Suppressor macrophage treated with lipopolysaccharide for 4 hours (primary cell): ENCODE measurements at regions not wholly inside any gene's neighbourhood (a gene's known extent, or its start where the extent isn't known, plus 50 kb on each side); places are given as distances from the start of the nearest gene placed in this dataset.
"Not testable (repeated sequence)": the region's sequence is repeated elsewhere in the genome, so short reads cannot be mapped to it uniquely, and the experiment has no call there.

Experiments
- DNase-seq: peaks from one replicate; pipeline ENCODE4 v3.0.0-alpha.2; 2020

DNA sequence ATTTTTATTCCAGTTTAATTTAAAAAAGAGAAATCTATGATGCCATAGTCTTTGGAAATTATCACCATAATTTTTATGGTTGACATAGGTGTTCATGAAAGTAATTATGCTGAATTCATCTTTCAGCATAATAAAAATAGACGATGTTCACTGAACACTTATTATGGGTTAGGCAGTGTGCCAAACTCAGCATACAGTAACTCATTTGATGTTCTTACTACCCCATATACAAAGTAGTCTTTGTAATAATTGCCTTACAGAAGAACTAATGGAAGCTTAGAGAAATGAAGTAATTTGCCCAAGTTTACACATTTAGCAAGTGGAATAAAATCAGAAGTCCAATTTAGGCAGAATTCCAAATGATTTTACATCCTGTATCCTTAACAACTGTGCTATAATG lies 852.2 kb upstream of the GOT2 start:
- DNase-seq, result no peak

DNA sequence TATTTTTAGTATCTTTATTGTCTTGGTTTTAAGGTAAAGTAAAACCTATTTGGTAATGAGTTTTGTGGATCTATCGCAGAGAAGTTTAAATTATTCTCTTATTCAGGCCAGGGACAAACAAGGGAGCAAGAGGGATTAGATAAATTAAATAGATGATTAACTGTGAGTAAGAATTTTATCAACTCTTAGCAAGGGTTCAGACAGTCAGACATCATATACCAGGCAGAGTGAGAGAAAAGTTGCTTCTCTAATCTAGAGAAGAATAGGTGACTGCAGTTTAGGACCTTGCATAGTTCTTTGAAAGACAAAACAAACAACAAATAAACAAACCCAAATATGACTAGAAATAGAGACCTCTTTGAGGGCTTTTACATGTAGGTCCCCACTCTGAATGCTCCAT lies 840.2 kb upstream of the GOT2 start:
- DNase-seq, result no peak

DNA sequence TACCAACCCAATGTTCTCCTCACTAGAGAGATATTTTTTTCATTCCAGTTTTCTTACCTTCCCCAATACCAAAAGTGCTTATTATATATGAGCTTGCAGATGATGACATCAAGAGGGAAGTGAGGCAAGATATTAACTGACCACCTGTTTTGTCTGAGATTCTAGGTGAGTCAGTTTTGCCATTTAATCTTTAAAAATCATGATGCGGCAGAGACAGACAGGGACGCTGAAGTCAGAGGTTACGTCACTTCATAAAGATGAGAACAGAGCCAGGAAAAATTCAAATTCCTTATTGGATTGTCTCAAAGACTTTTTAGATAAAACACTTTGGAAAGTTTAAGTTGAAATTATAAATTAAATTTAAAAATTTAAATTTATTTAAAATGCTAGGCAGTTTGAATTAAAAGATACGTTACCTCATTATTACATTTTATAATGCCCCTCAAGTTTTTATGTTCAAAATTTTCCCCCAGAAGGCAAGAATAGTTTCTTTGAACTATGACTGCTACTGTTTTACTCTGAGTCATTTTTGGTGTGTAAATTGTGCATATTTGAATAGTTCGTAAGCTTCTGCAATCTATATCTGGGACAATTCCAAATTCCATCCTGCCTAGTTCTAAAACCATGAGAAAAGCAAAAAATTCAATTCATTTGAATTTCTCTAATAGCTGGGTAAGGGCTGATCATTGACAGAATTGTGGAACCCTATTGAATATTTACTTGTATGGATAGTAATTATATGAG lies 839.6 kb upstream of the GOT2 start:
- no peak for DNase-seq

DNA sequence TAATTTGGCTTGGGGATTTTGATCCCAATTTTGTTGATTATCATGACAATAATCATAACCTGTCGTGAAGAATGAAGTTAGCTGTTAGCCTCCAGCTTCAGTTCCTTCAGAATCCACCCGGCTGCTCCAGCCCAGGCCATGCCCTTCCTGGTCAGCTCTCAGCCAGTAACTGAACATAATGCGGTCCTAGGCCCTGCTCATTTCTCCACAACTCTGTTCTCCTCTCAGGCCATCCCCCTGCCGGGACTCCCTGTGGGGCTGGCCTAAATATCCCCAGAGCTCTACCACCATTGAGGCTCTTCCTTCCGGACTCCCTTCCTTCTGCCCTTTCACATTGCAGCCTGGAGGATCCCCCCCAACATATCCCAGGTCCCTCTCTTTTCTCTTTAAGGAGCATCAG lies 833.4 kb upstream of the GOT2 start:
- DNase-seq, result no peak

DNA sequence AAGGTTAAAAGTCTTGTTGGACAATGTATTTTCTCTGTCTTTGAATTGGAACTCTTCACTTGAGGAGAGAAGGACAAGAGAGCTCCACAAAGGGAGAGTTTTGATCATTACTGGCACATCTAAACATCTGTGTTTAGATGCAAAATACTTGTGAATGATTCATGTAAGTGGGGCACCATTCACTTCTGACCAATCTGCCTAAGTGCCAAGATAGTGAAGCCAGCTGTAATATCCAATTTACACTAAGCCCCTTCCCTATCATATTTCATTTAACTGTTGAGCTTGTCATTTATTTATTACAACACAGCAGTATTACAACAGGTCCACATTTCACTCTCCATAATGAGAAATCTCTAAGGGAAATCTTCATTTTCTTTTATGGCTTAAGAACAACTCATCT lies 832.3 kb upstream of the GOT2 start:
- DNase-seq, result no peak

DNA sequence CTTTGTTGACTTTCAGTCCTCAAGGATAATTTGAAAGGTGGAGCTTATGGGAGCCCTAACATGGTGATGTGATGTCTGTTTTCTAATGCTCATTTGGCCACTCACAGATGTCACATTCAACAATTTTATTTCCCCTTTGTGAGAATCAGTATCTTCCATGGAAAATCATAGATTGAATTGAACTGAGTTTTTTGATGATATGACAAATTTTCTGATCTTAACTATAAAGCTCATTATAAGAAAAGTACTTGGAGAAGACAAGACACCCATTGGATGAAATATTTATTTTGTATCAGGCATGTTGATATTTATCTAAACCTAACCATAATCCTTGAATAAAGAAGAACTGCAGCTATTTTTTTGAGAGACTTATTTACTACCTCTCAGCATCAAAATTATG lies 824.6 kb upstream of the GOT2 start:
- no peak for DNase-seq

DNA sequence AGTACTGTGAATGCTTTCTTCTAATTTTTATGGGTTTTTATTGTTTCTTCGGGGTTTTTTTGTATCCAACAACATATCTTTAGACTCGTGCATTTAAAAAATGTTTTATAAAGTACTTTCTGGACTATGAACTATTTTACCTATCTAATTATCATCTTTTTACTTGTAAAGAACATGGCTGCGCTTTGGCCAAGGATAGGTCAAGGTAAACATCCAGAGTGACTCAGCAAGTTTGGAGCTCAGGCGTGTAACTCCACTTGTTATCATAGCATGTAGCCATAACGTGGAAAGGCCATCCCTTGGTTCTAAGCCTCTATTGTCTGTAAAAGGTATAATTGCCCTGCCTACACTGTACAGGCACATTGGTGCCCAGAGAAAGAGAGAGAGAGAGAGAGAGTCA lies 818.0 kb upstream of the GOT2 start:
- DNase-seq, result no peak

DNA sequence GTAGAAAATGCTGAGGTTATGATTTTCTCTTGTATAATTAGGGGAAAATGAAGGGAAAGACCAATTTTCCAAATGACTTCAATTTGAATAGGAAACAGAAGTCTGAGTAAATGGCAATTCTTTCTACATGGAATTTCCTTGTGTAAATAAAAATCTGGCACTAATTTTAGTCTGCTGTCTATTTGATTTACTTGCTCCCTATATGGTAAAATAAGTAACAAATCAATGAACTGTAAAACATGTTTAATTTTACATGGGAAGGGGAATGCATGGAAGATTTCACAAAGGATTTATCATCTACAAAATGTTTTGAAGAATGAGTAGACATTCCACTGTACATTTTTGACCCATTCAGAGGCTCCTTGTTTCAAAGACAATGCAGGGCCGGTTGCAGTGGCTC lies 811.6 kb upstream of the GOT2 start:
- no peak for DNase-seq

DNA sequence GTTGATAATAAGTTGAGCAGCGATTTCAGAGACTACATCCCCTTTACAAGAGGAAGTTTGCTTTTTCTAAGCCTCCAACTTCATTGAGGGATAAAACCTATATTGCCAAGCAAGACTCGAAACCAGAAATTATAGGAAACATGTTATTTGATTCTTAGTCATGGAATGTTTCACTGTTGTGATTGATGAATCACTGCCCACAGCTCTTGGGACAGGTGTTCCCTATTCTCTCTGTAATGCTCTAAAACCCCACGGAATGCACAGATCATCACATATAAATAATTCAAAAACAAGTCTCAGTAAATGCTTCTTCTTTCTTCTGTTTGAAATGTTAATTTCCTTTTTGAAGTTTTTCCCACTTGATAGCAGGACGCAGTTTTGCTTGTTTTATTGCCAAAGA lies 809.5 kb upstream of the GOT2 start:
- DNase-seq, result no peak

DNA sequence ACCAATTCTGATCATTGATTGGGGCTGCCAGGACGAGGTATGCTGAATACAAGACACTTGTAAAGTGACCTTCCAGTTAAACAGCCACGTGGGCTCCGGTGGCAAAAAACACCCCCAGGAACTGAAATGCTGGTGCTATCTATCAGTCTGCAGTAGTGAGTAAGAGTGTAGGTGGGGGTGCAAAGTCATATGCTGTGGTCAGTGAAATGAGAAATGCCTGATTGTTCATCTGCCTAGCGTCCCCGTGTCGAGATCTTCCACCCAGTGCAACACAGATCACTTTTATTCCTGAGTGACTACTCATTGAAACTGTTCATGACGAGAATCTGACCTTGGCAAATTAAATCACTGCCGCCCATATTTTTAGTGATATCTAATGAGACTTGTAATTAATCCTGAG lies 806.5 kb upstream of the GOT2 start:
- DNase-seq, result no peak

DNA sequence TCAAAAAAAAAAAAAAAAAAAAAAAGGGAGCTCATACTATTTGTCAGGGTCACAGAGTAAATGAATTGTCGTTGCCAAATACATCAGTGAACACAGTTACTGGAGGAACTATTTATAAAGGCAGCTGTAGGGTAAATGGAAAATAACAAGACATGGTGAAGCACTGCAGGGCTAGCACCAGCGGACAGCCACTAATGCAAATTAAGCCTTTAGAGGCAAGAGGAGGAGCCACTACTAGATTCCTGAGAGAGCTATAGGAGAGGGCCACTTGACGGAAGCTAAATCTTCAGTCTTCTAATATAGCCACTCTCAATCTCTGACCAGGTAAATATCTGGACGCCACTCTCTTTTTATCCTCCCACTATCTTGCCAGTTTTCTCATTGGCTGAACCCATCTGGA lies 801.2 kb upstream of the GOT2 start:
- no peak for DNase-seq

DNA sequence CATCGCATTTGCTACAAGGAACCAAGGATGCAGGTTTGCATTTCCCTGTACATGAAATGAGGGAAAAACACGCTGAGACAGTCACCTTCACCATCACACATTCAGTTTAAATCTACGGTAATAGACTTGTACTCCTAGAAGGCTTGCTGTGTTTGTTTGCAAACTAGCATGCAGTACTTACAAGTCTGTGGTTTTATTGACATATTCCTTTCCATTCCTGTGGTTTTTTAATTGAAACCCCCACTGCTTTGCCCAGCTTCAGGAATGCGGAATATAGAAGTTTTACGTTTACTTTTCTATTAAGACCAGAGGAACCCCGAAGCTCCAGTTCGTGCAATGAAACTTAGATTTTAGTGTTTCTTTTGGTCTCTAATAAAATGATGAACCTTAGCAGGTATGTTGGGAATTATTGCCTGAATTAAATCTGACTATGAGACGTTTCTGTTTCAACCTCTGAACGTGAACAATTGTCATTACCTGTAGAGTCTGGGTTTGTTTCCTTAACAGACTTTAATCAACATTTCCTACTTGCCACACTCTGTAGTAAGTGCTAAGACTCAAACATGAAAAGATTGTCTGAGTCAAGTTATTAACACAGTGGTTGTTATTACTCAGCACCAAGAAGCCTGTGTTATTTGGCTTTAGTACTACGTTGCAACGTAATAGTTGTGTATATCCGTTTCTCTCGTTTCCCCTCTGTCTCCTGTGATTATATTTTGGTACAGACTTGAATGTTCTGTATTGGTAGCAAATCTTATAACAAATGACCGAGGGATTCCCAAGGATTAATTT lies 793.3 kb upstream of the GOT2 start:
- no peak for DNase-seq

DNA sequence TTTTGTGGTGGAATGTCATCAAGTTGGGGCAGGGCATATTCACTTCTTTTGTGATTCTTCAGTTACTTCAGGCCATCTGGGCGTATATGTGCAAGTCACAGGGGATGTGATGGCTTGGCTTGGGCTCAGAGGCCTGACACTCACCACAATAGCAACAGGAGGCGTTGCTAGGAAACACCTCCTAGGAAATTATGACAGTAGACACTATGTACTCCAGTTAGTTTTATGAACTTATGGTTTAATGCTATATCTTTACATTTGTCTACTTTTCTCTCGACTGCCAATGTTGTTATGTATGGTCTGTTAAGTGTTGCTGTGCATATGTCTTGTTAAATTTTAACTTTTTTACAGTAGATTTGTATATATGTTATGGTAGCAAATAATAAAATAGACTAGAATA lies 788.7 kb upstream of the GOT2 start:
- DNase-seq, result no peak

DNA sequence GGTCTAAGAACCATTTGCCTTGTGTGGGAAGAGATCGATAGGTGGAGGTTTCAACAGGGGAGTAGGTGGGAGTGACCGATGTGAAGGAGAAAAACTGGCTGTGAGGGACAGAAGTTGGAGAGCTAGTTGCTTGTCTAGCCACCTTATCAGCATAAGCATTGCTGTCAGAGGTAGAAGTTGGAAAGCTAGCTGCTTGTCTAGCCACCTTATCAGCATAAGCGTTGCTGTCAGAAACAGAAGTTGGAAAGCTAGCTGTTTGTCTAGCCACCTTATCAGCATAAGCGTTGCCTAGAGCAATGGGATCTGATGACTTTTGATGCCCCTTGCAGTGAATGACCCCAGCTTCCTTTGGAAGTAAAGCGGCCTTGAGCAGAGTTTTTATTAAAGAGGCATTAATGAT lies 784.6 kb upstream of the GOT2 start:
- DNase-seq, result not testable (repeated sequence)

DNA sequence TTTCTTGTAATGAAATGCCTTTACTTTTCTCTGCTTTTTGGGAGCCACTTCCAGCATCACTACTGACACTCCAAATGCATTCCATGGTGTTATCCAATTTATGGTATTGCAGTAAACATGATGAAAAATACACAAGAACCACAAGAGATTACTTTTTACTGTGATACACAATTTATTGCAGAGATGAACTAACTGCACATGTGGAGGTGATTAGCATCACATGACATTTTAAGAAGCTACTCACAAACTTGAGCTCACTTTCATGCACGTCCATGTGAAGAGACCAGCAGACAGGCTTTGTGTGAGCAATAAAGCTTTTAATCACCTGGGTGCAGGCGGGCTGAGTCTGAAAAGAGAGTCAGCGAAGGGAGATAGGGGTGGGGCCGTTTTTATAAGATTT lies 780.5 kb upstream of the GOT2 start:
- DNase-seq, result no peak

DNA sequence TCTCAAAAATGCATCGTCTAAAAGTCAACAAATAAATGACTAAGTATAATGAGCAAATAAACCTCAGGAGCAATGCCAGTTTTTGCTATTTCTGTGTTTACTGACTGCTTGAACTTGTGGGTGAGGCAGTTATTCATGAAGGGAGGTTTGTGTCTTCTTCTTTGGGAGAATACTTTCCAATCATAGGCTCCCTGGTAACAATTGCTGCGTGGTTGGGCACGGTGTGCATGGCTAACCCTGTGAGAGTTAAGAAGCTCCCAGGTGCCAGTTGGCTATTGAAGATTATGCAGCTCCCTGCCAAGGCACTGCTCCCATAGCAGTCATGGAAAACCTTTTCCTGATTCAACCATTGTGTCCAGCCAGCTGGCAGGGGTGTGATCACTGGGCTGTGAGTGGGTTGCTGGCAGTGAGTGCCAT lies 775.9 kb upstream of the GOT2 start:
- DNase-seq, result no peak

DNA sequence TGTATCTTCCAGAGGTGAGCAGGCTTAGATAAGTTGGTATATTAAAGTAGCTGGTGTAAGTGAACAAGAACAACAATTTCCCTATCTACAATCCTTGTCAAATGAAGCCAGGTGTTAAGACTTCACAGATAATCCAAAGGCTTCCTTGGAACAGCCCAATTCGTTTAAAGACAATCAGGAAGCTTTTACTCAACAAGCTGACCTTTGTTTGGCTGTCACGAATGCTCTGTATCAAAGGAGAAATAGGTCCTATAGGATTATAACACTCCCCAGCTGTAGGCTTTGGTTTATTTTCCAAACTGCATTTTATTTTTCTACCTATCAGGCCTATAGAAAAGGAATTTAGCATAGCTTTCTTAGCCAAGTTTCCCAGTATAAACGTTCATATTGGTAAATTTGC lies 766.5 kb upstream of the GOT2 start:
- no peak for DNase-seq

DNA sequence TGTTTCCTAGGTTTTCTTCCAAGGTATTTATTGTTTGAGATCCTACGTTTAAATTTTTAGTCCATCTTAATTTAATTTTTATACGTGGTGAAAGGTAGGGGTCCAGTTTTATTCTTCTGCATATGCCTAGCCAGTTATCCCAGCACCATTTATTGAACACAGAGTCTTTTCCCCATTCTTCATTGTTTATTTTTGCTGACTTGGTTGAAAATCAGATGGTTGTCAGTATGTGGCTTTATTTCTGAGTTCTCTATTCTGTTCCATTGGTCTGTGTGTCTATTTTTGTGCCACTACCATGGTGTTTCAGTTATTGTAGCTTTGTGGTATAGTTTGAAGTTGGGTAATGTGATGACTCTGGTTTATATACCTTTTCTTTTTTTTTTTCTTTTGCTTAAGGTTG lies 753.0 kb upstream of the GOT2 start:
- no peak for DNase-seq

DNA sequence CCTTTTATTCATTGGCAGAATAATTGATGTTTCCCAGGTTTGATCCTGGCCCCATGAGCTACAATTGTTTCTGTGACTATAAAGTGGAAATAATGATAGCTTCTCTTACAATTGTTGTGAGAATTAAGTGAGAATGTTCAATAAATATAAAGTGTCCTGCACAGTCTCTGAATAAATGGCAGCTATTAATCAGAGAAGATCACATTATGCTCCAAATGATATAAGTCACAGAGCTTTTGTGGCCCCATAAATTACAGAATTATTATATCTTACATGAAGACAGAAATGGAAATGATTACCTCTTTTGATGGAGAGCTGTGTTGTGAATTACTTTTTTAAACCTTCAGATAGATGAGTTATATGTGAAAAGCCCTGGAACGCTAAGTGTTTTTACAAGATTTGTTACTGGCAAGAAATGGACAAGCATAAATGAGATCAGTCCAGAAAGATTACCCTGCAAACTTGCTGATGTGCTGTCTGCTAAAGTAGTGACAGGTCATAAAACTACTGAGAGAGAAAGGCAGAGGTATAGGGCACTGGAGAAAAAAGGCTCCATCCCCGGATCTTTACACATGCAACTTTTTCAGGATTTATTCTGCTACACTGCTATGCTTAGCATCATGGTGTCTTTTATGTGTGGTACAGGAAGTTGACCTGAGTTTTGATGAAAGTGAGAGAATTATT lies 750.9 kb upstream of the GOT2 start:
- no peak for DNase-seq

DNA sequence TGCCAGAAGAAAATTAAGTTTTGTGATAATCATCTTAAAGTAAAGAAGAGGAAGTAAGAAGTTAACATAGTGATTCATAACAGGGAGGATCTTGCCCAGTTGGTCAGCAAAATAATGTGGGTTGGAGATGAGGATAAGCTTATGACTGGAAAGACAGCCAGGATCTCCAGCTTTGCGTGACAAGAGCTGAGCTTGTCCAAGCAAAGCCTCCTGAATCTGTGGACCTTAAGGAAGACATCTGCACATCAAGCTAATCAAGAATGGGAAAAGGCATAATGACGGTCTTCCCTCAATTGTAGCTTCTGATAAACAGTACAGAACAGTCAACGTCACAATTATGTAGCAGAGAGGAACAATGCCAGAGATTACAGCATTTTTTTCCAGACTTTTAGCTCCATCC lies 744.7 kb upstream of the GOT2 start:
- no peak for DNase-seq

DNA sequence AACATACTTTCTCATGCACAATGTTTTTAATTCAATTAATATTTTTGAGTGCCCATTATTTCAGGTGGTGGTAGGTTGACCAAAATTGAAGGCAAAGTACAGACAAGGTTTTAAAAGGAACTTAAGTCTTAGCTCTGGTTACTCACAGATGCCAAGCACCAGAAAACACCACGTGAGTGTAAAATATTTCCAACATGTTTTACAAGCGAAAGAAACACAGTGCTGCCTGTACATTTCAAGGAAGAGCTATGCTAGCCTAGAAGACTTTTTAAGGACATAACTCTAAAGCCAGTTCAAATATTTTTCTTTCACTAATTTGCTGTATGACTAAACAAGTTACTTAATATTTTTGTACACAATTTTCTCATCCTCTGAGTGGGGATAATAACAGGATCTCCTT lies 736.4 kb upstream of the GOT2 start:
- no peak for DNase-seq

DNA sequence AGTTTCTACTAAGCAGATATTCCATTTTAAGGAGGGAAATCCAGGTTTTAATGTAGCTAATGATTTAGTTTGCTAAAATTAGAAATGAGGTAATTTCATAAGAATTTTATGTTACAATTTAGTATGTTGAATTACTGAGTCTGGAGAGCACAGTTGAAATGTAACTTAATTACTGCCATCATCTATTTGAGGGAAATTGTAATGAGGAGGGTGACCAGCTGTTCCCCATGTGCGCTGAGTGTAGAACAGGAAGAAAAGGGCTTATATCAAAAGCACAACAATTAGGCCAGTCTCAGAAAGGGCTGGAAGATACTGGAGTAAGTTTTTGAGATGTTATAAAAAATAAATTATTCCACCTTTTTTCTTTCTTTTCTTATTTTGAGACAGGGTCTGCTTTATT lies 735.1 kb upstream of the GOT2 start:
- DNase-seq, result no peak

DNA sequence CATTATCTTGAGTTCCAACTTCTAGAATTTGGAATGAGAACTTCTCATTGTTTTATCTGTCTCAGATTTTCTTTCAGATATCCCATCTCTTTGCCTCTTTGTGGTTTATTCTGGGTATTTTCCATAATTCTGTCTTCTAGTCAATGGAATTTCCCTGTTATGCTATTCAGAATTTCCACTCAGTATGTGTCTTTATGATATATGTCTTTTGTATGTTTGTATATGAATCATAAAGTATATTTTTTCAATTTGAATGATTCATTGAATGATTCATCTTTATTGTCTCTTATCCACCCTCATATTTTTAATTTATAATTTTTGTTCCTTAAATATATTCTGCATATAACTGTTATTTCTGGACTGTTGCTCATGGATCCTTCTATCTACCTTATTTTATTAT lies 729.7 kb upstream of the GOT2 start:
- DNase-seq, result no peak

DNA sequence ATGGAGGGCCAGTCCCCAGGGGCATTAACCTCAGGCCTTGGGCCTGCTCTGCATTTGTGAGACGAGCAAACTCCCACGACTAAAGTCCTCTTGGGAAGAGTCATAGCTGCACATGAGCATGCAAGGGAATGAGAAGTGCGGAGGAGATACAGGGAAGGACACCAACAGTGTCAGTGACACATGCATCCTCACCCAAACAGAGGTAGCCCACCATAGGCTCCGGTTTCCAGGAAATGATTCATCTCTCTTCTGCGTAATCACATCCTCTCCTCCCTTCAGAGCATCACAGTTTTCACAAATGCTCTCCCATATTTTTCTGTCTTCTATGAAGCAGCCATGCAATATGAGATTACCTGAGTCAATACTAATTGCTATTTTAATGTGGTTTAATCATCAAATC lies 725.7 kb upstream of the GOT2 start:
- no peak for DNase-seq
